ENCODE measurements at regions not wholly inside any gene's neighbourhood (a gene's known extent, or its start where the extent isn't known, plus 50 kb on each side); places are given as distances from the start of the nearest gene placed in this dataset.

DNA sequence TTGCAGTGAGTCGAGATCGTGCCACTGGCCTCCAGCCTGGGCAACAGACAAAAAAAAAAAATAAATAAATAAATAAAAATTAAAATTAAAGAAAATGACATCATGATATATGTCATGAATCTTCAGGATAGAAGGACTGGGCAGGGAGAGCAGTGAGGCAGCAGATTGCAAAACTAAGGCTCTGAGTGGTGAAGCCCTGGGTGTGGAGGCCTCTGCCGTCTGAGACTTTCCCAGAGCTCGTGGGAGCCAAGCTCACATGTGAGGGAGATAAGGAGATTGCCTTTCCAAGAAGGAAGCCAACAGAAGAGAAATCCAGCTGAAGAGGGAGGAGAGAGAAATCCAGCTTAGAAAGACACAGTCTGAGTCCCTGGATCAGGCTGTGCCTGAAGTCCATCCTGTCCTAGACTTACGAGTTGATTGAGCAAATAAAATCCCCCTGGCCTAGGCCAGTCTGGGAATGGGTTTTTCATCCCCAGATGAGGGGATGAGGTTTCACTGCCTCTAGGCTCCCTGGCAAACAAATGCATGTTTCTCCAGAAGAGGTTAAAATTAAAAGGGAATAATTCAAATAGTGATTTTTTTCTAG, 142.0 kb upstream of the IGSF21 start:
- DNase-seq, result no peak
- intact Hi-C loops (cut with DNase I), result no loop called here
- no peaks in the 10 kb centered on the region for H3K9me3 ChIP-seq
- H3K4me1 ChIP-seq, result no peaks in the 10 kb centered on the region
- H3K27me3 ChIP-seq, result no peaks in the 10 kb centered on the region
- H3K27ac ChIP-seq, result no peak overlapping the region
- H3K4me3 ChIP-seq, result no peak overlapping the region
- TF ChIP-seq POLR2A (IDR thresholded peaks at IDR 0.05), result no peak
- TF ChIP-seq, protein P1, sequence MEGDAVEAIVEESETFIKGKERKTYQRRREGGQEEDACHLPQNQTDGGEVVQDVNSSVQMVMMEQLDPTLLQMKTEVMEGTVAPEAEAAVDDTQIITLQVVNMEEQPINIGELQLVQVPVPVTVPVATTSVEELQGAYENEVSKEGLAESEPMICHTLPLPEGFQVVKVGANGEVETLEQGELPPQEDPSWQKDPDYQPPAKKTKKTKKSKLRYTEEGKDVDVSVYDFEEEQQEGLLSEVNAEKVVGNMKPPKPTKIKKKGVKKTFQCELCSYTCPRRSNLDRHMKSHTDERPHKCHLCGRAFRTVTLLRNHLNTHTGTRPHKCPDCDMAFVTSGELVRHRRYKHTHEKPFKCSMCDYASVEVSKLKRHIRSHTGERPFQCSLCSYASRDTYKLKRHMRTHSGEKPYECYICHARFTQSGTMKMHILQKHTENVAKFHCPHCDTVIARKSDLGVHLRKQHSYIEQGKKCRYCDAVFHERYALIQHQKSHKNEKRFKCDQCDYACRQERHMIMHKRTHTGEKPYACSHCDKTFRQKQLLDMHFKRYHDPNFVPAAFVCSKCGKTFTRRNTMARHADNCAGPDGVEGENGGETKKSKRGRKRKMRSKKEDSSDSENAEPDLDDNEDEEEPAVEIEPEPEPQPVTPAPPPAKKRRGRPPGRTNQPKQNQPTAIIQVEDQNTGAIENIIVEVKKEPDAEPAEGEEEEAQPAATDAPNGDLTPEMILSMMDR (IDR thresholded peaks at IDR 0.05), result no peak
- no peaks in the 10 kb centered on the region for H3K36me3 ChIP-seq (replicated peaks in 1 of 2; ENCODE audit: insufficient read depth in 1 of 2, low read depth in 2 of 2)
- no peak for ATAC-seq
- 65% methylated on average over 5 of the region's 5 CpGs for WGBS, 2 donors

DNA sequence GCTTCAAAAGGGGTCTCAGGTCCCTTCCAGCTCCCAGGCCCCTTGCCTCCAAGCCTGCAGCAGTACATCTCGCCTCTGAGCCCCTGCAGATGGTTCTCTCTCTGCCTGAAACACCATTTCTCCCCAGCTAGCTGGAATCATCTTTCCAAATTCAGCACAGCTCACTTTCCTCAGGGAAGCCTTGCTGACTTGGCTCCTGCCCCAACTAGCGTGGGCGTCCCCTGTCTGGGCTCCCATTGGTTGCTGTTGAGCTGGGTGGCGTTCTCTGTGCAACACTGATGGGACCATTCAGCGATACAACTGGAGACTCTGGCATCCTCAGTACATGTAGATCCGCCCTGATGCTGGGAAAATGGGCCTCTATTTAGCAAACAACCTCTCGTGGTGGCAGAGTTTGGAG, 141.3 kb upstream of the IGSF21 start:
- Histone ChIP-seq H3K9me3 (no peaks in the 10 kb centered on the region), H3K36me3 (replicated peaks in 1 of 2; ENCODE audit: insufficient read depth in 1 of 2, low read depth in 2 of 2) (no peaks in the 10 kb centered on the region), H3K4me3 (no peak overlapping the region), H3K27ac (no peak overlapping the region), H3K27me3 (no peaks in the 10 kb centered on the region), H3K4me1 (no peaks in the 10 kb centered on the region)
- 50 to 51% methylated on average over 7 of the region's 7 CpGs for WGBS, 2 donors
- intact Hi-C loops (cut with DNase I), result no loop called here
- DNase-seq (no peak), ATAC-seq (no peak)
- no peak for TF ChIP-seq POLR2A (IDR thresholded peaks at IDR 0.05)
- TF ChIP-seq, protein P1 (IDR thresholded peaks at IDR 0.05), result no peak

DNA sequence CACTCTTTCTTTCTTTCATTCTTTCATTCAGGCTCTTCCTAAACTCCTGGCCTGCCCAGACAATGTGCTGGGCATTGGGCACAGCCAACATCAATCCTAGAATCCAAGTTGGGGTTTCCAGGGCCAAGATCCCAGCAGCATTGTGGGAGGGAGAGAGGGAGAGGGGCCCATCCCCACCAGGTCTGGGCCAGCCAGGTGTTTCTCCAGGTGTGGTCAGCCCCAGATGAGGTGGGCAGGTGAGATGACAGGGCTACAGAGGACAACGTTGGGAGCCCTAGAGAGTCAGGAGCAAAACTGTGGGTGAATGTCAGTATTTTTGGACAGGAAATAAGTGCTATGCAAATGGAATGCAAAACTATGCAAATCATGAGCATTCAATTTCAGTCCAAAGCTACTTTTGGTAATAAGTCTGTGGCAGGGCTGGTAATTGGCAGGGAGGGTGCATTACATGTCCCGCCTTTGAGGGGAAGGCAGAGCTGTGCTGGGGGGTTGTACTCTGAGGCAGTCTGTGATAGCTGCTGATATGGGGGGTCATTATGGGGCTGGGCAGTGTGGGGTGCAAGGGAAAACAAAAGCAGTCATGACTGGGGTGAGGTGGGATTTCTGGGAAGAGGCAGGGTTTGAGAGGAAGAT, 139.9 kb upstream of the IGSF21 start:
- no peak for DNase-seq
- intact Hi-C loops (cut with DNase I), result no loop called here
- 54 to 68% methylated on average over 2 of the region's 2 CpGs for WGBS, 2 donors
- no peaks in the 10 kb centered on the region for H3K36me3 ChIP-seq (replicated peaks in 1 of 2; ENCODE audit: insufficient read depth in 1 of 2, low read depth in 2 of 2)
- H3K27me3 ChIP-seq, result no peaks in the 10 kb centered on the region
- no peak overlapping the region for H3K4me3 ChIP-seq
- no peak for TF ChIP-seq POLR2A (IDR thresholded peaks at IDR 0.05)
- ATAC-seq, result no peak
- no peaks in the 10 kb centered on the region for H3K4me1 ChIP-seq
- no peak overlapping the region for H3K27ac ChIP-seq
- no peaks in the 10 kb centered on the region for H3K9me3 ChIP-seq

DNA sequence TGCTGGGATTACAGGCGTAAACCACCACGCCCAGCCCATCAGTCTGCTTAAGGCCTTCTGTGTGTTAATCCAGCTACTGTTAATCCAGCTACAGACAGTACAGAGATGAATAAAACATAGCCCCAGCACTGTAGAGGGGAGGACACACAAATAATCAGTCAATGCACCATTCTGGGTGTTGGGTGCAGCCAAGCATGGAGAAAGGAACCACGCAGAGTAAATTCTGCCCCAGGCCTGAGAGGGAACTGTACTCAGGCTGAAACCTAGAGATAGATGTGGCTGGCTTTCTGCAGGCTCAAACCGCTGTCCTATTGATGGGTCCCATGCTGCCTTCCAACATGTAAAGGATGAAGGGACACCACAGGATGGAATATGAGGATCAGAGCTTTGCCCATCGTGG, 136.8 kb upstream of the IGSF21 start:
- Histone ChIP-seq H3K27me3 (no peaks in the 10 kb centered on the region), H3K27ac (no peak overlapping the region), H3K36me3 (replicated peaks in 1 of 2; ENCODE audit: insufficient read depth in 1 of 2, low read depth in 2 of 2) (no peaks in the 10 kb centered on the region), H3K4me3 (no peak overlapping the region), H3K9me3 (no peaks in the 10 kb centered on the region), H3K4me1 (no peaks in the 10 kb centered on the region)
- 83 to 85% methylated on average over 5 of the region's 5 CpGs for WGBS, 2 donors
- DNase-seq (no peak), ATAC-seq (no peak)
- intact Hi-C loops (cut with DNase I), result no loop called here
- TF ChIP-seq, protein P1 (IDR thresholded peaks at IDR 0.05), result no peak
- no peak for TF ChIP-seq POLR2A (IDR thresholded peaks at IDR 0.05)

DNA sequence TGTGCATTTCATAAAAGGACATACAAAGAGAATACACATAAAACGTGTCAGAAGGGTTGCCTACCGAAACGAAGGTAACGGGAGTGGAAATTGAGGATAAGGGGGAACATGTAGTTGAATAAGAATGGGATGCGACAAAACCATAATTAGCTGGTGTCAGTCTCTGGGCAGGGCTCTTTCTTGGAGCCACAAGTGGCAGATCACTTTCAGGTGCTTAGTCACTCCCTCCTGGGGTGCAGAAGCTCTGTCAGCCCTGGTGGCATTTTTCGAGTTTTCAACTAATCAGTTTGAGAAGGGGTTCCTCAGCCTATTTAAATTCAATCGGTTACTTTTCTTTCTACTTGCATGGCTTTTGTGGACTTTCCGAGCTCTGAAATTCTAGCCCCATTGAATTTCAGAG, 133.9 kb upstream of the IGSF21 start:
- no peak overlapping the region for H3K27ac ChIP-seq
- no peaks in the 10 kb centered on the region for H3K9me3 ChIP-seq
- DNase-seq (no peak), ATAC-seq (no peak)
- H3K27me3 ChIP-seq, result no peaks in the 10 kb centered on the region
- H3K4me1 ChIP-seq, result no peaks in the 10 kb centered on the region
- 48 to 54% methylated on average over 8 of the region's 8 CpGs for WGBS, 2 donors
- intact Hi-C loops (cut with DNase I), result no loop called here
- no peak for TF ChIP-seq POLR2A (IDR thresholded peaks at IDR 0.05)
- TF ChIP-seq, protein P1 (IDR thresholded peaks at IDR 0.05), result no peak
- H3K4me3 ChIP-seq, result no peak overlapping the region
- no peaks in the 10 kb centered on the region for H3K36me3 ChIP-seq (replicated peaks in 1 of 2; ENCODE audit: insufficient read depth in 1 of 2, low read depth in 2 of 2)
